HCT116 (cell line): ENCODE measurements at regions not wholly inside any gene's neighbourhood (a gene's known extent, or its start where the extent isn't known, plus 50 kb on each side); places are given as distances from the start of the nearest gene placed in this dataset.

Source experiments
- ATAC-seq: fragments of 200-7000 bp; cut with Tn5 transposase; 2 replicates; pipeline ENCODE4 v1.9.1; 2020; ENCODE audit warnings: mild to moderate bottlenecking, moderate library complexity
- BruUV-seq: library from RNA; stranded (reverse); fragments of 400-500 nt; replicated peaks from 2 replicates; lab custom pipeline; 2021; lab: Mats Ljungman, UMichigan
- CTCF ChIA-PET: fragments of 300-600 bp; sonication (Branson Sonifier 250); formaldehyde crosslinking; loops from one replicate; lab custom pipeline; 2021; ENCODE audit warnings: antibody characterized with exemption; lab: Charles Lee
- POLR2A ChIA-PET: fragments of 300-600, 350-600 bp; sonication (Branson Sonifier 250); formaldehyde crosslinking; loops from one replicate; lab custom pipeline; 2021; ENCODE audit warnings: antibody characterized with exemption; lab: Charles Lee
- RAD21 ChIA-PET, 2 experiments: fragments of 300-600 bp; sonication (Branson Sonifier 250); formaldehyde crosslinking; loops; one replicate each; lab custom pipeline; 2023; ENCODE audit warnings: low total read pairs in 2 of 2; ENCODE audit not compliant: uncharacterized antibody in 2 of 2, unreplicated experiment in 2 of 2, low non-redundant PET in 1 of 2; lab: Charles Lee
- DNase-seq: peaks from one replicate; pipeline ENCODE4 v3.0.0-alpha.2; 2010; ENCODE audit warnings: low read depth, low spot score
- H2AFZ ChIP-seq: fragments of 200-600 bp; shearing (Covaris generic), sonication (generic); 2 replicates; pipeline ENCODE4 v1.6.1; 2017; ENCODE audit warnings: low read depth, mixed run types, mixed read lengths, antibody characterized with exemption, low read length; ENCODE audit not compliant: poor library complexity, severe bottlenecking
- H3K27ac ChIP-seq: 2 replicates; pipeline ENCODE4 v1.5.1; 2012; ENCODE audit warnings: low read depth, low read length
- H3K27me3 ChIP-seq: fragments of 200-600 bp; sonication (generic); 2 replicates; pipeline ENCODE4 v1.6.1; 2016; ENCODE audit warnings: mixed run types, low read length, mixed read lengths; ENCODE audit not compliant: insufficient read depth
- H3K36me3 ChIP-seq, 2 experiments: fragments of 200-500 bp in 1 of 2; fragments of 200-600 bp in 1 of 2; sonication (Bioruptor generic) in 1 of 2; sonication (generic) in 1 of 2; 2 replicates each; pipeline versions ENCODE4 v1.5.1 to v1.6.1; 2014 to 2016; ENCODE audit warnings: low read length in 2 of 2, inconsistent platforms in 1 of 2, mixed read lengths in 1 of 2, mixed run types in 1 of 2; ENCODE audit not compliant: insufficient read depth in 2 of 2, control insufficient read depth in 1 of 2
- H3K4me1 ChIP-seq, 2 experiments: fragments of 200-600 bp in 1 of 2; sonication (generic) in 1 of 2; 2 replicates each; pipeline versions ENCODE4 v1.5.1 to v1.6.1; 2012 to 2017; ENCODE audit warnings: low read length in 2 of 2, inconsistent platforms in 1 of 2, mild to moderate bottlenecking in 1 of 2, mixed read lengths in 1 of 2, mixed run types in 1 of 2, moderate library complexity in 1 of 2; ENCODE audit not compliant: insufficient read depth in 2 of 2, control insufficient read depth in 1 of 2
- H3K4me2 ChIP-seq: fragments of 200-600 bp; sonication (generic); 2 replicates; pipeline ENCODE4 v1.6.1; 2017; ENCODE audit warnings: mixed run types, low read length, mixed read lengths
- H3K4me3 ChIP-seq, 2 experiments: fragments of 200-600 bp in 1 of 2; sonication (generic) in 1 of 2; replicated peaks in 1 of 2; 2 replicates each; pipeline ENCODE4 v1.5.1; 2011 to 2016; ENCODE audit warnings: low read length in 2 of 2, control low read depth in 1 of 2, low read depth in 1 of 2, mild to moderate bottlenecking in 1 of 2, mixed read lengths in 1 of 2, mixed run types in 1 of 2
- H3K79me2 ChIP-seq: fragments of 200-600 bp; sonication (generic); 2 replicates; pipeline ENCODE4 v1.6.1; 2017; ENCODE audit warnings: mild to moderate bottlenecking, mixed run types, low read length, moderate library complexity, mixed read lengths; ENCODE audit not compliant: insufficient read depth
- H3K9ac ChIP-seq: fragments of 200-600 bp; sonication (generic); 2 replicates; pipeline ENCODE4 v1.6.1; 2016; ENCODE audit warnings: low read length, mixed read lengths
- H3K9me2 ChIP-seq: fragments of 200-600 bp; sonication (generic), shearing (Covaris generic); 2 replicates; pipeline ENCODE4 v1.6.1; 2017; ENCODE audit warnings: mixed run types, mild to moderate bottlenecking, moderate library complexity; ENCODE audit not compliant: insufficient read depth
- H3K9me3 ChIP-seq, 2 experiments: fragments of 200-500 bp in 1 of 2; fragments of 200-600 bp in 1 of 2; sonication (Bioruptor generic) in 1 of 2; sonication (generic) in 1 of 2; 2 replicates each; pipeline ENCODE4 v1.6.1; 2014 to 2017; ENCODE audit warnings: low read length in 2 of 2, mixed read lengths in 2 of 2, inconsistent platforms in 1 of 2, low read depth in 1 of 2, mild to moderate bottlenecking in 1 of 2, mixed run types in 1 of 2, moderate library complexity in 1 of 2; ENCODE audit not compliant: control insufficient read depth in 1 of 2, insufficient read depth in 1 of 2
- H4K20me1 ChIP-seq: fragments of 200-600 bp; sonication (generic), shearing (Covaris generic); 2 replicates; pipeline ENCODE4 v1.6.1; 2017; ENCODE audit warnings: mixed run types, mild to moderate bottlenecking, moderate library complexity; ENCODE audit not compliant: insufficient read depth
- ATF3 ChIP-seq: IDR thresholded peaks from 2 replicates; pipeline ENCODE4 v1.6.1; 2012
- ELF1 ChIP-seq: IDR thresholded peaks from 2 replicates; pipeline ENCODE4 v1.6.1; 2012; ENCODE audit warnings: low read depth, borderline replicate concordance
- EZH2 ChIP-seq: fragments of 200-600 bp; sonication (generic); IDR thresholded peaks from 2 replicates; pipeline ENCODE4 v1.6.1; 2017; ENCODE audit warnings: antibody characterized with exemption, mixed run types
- EZH2phosphoT487 ChIP-seq: fragments of 200-600 bp; IDR thresholded peaks from 2 replicates; pipeline ENCODE4 v1.6.1; 2018; ENCODE audit warnings: antibody characterized with exemption, borderline replicate concordance
- POLR2A ChIP-seq: IDR thresholded peaks from 2 replicates; pipeline ENCODE4 v1.7.0; 2011; ENCODE audit warnings: borderline replicate concordance; ENCODE audit not compliant: insufficient read depth, insufficient read length; ENCODE audit errors: extremely low read depth
- RAD21 ChIP-seq: IDR thresholded peaks from 2 replicates; pipeline ENCODE4 v1.6.1; 2012; ENCODE audit warnings: low read depth, mild to moderate bottlenecking
- REST ChIP-seq: IDR thresholded peaks from 2 replicates; pipeline ENCODE4 v1.6.1; 2012; ENCODE audit warnings: low read depth
- SP1 ChIP-seq: IDR thresholded peaks from 2 replicates; pipeline ENCODE4 v1.6.1; 2012; ENCODE audit warnings: low read depth
- TCF7L2 ChIP-seq: IDR thresholded peaks from 2 replicates; pipeline ENCODE4 v1.7.0; 2011; ENCODE audit warnings: borderline replicate concordance, inconsistent platforms; ENCODE audit not compliant: insufficient read depth, insufficient read length; ENCODE audit errors: extremely low read depth
- ZNF274 ChIP-seq: fragments of 200-500 bp; sonication (Bioruptor generic); IDR thresholded peaks from 2 replicates; pipeline ENCODE4 v1.6.1; 2014; ENCODE audit warnings: mild to moderate bottlenecking, low read depth, low read length, inconsistent platforms
- intact Hi-C: fragments of 100-400 bp; cut with micrococcal nuclease; formaldehyde crosslinking; loops from 2 replicates; pipeline ENCODE4 v1.10.0; 2022
- TF ChIP-seq, protein P1 (sequence below): IDR thresholded peaks from 2 replicates; pipeline ENCODE4 v1.6.1; 2012

DNA sequence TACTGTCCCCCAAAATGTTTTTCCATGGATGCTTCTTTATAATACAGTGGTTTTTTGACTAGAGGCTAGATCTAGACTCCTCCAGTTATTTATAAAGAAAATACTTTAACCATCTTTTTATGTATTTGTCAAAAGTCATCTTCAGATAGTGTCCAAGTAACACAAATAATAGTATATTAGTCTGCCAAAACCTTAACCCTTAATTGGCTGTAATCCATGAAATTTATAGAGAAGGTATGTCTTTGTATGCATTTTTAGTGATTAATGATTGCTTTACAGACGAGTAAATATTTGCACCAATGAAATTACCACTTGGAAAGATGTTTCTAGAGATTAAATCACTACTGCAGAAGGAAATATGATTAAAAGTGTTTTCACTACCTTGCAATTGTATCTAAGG, 451.8 kb upstream of the NRXN1 start:
- Histone ChIP-seq H3K27ac (no peak overlapping the region), H3K4me3 (no peak overlapping the region), H3K36me3 (no peaks in the 10 kb centered on the region), H2AFZ (no peak overlapping the region), H3K9ac (no peak overlapping the region), H4K20me1 (no peaks in the 10 kb centered on the region), H3K9me2 (no peaks in the 10 kb centered on the region), H3K79me2 (no peaks in the 10 kb centered on the region), H3K9me3 (no peaks in the 10 kb centered on the region), H3K27me3 (no peaks in the 10 kb centered on the region), H3K4me1 (no peaks in the 10 kb centered on the region), H3K4me2 (no peak overlapping the region)
- POLR2A ChIA-PET: no interaction called here
- RAD21 ChIA-PET: no interaction called here
- no peak for TF ChIP-seq ELF1
- no peak for TF ChIP-seq ZNF274
- TF ChIP-seq, protein P1, sequence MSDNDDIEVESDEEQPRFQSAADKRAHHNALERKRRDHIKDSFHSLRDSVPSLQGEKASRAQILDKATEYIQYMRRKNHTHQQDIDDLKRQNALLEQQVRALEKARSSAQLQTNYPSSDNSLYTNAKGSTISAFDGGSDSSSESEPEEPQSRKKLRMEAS: no peak
- no peak for TF ChIP-seq EZH2phosphoT487
- no peak for TF ChIP-seq ATF3
- TF ChIP-seq RAD21: no peak
- TF ChIP-seq EZH2: no peak
- TF ChIP-seq TCF7L2: no peak
- no peak for TF ChIP-seq POLR2A
- DNase-seq: no peak
- intact Hi-C loops: no loop called here
- BruUV-seq: no TSS peak
- ATAC-seq: no peak
- CTCF ChIA-PET: no interaction called here

GRCh38 chr2:51472783-51473182, 440.9 kb upstream of the NRXN1 start:
- H3K4me2 ChIP-seq: no peak overlapping the region
- no TSS peak for BruUV-seq
- no peak overlapping the region for H3K27ac ChIP-seq
- H3K4me3 ChIP-seq: no peak overlapping the region
- CTCF ChIA-PET: no interaction called here
- no peaks in the 10 kb centered on the region for H3K9me3 ChIP-seq
- H3K4me1 ChIP-seq: no peaks in the 10 kb centered on the region
- intact Hi-C loops: no loop called here
- no peaks in the 10 kb centered on the region for H4K20me1 ChIP-seq
- no peak overlapping the region for H3K9ac ChIP-seq
- no peak for DNase-seq
- no peaks in the 10 kb centered on the region for H3K79me2 ChIP-seq
- H2AFZ ChIP-seq: no peak overlapping the region
- no peaks in the 10 kb centered on the region for H3K9me2 ChIP-seq
- H3K36me3 ChIP-seq: no peaks in the 10 kb centered on the region
- ATAC-seq: no peak
- H3K27me3 ChIP-seq: no peaks in the 10 kb centered on the region
- POLR2A ChIA-PET: no interaction called here
- no peak for TF ChIP-seq REST
- no peak for TF ChIP-seq SP1
- RAD21 ChIA-PET: no interaction called here
